ENCODE measurements at regions not wholly inside any gene's neighbourhood (a gene's known extent, or its start where the extent isn't known, plus 50 kb on each side); places are given as distances from the start of the nearest gene placed in this dataset.

- Mint-ChIP-seq H3K4me1 (ENCODE audit: low read depth in 2 of 2) (no peaks in the 10 kb centered on the region), H3K4me3 (no peak overlapping the region), H3K27ac (no peak overlapping the region), H3K9me3 (peaks cover 2 to 5% of the 10 kb centered on the region in 2 donors), H3K36me3 (ENCODE audit: insufficient read depth) (no peaks in the 10 kb centered on the region), H3K27me3 (peaks cover 0 to 4% of the 10 kb centered on the region in 2 donors)
- ATAC-seq (replicated peaks) (no peak), DNase-seq (no peak)
Observed at GRCh38 chr2:16261071-16261470, 320.7 kb downstream of the MYCN start.

DNA sequence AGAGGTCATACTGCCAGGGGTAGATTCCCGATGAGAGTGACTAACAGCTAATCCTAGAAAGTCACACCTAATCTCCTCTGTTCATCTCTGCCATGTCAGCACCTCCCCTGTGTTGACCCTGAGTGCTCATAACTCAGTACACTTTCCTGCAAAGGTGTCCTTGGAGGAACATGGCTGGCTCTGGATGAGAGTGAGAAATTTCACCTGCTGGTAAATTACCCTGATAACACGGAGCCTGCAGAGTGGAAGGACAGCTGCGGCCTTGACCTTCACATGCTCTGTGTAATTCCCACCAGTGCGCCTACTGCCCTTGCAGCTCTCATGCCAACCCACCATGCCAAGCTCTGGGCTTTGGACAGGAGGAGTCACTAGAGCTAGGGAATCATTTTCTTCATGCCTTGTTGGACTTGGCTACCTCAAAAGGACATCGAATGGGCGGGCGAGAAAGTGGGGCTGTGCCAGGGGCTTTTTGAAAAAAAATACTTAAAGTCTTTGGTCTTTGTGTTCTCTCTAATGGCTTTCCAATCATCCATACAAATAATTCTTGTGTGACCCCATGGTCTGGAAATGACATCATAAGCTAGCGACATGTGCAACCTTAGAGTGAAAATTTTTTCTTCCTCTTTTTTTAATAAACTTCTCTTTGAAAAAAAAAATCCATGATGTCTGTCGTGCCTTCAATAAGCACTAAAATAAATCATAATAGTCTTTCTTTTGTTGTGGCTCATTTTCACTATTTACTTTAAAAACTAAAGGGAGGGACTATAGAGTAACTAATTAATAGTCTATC is 319.9 kb downstream of the MYCN start:
- Mint-ChIP-seq H3K27me3 (peaks cover 0 to 4% of the 10 kb centered on the region in 2 donors), H3K27ac (no peak overlapping the region), H3K36me3 (ENCODE audit: insufficient read depth) (no peaks in the 10 kb centered on the region), H3K9me3 (peaks cover 2 to 5% of the 10 kb centered on the region in 2 donors), H3K4me1 (ENCODE audit: low read depth in 2 of 2) (no peaks in the 10 kb centered on the region), H3K4me3 (no peak overlapping the region)
- ATAC-seq (replicated peaks): no peak
- no peak for DNase-seq

DNA sequence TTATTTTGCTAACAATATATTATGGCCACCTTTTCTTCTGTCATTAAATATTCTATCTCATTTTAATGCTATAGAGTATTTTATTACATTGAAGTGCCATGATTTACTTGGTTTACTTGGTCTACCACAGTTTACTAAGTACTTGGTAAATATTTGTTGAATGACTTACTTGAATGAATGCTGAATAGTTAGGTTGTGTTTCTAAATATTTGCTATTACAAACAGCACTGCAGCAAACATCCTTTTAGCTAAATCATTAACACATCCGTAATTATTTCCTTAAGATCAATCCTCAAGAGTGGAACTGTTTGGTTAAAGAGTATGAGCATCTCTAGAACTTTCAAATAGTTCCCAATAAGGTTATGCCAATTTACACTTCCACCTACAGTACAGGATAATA is 318.7 kb downstream of the MYCN start:
- Mint-ChIP-seq H3K27ac (no peak overlapping the region), H3K4me3 (no peak overlapping the region), H3K4me1 (ENCODE audit: low read depth in 2 of 2) (no peaks in the 10 kb centered on the region), H3K9me3 (peaks cover 2 to 5% of the 10 kb centered on the region in 2 donors), H3K27me3 (peaks cover 0 to 4% of the 10 kb centered on the region in 2 donors), H3K36me3 (ENCODE audit: insufficient read depth) (no peaks in the 10 kb centered on the region)
- ATAC-seq (replicated peaks) (no peak), DNase-seq (no peak)

GRCh38 chr2:16258350-16258749 is 318.0 kb downstream of the MYCN start:
- Mint-ChIP-seq H3K36me3 (ENCODE audit: insufficient read depth) (no peaks in the 10 kb centered on the region), H3K9me3 (peaks cover 2 to 5% of the 10 kb centered on the region in 2 donors), H3K27ac (no peak overlapping the region), H3K4me1 (ENCODE audit: low read depth in 2 of 2) (no peaks in the 10 kb centered on the region), H3K4me3 (no peak overlapping the region), H3K27me3 (peaks cover 0 to 4% of the 10 kb centered on the region in 2 donors)
- DNase-seq (no peak), ATAC-seq (replicated peaks) (no peak)

DNA sequence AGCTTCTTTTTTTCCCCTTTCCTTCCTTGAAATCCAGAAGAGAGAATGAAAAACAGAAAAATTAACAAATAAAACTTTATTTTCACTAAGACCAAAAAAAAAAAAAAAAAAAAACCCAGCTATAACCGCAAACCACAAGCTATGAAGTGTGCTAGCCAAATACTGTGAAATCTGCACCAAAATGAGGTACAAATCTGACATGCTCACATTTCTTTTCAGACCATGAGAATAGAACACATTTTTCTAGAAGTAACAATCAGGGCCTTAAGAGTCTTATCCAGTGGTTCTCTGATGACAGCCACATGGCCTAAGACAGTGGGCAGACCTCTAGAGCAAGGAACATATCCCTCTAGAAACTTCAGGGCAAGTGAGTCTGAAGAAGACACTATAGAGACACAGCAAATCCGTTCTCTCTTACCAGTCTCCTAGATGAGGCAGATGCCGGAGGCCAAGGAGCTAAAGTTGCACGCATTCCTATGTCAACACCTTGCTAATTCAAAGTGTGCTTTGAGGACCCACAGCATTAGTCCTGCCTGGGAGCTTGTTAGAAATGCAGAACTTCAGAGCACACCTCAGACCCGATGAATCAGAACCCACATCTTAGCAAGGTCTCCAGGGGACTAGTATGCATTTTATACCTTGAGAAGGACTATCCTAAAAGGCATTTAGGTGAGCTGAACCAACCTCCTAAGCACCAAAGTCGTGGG is 317.1 kb downstream of the MYCN start:
- no peaks in the 10 kb centered on the region for H3K36me3 Mint-ChIP-seq (ENCODE audit: insufficient read depth)
- no peak overlapping the region for H3K27ac Mint-ChIP-seq
- H3K4me1 Mint-ChIP-seq (ENCODE audit: low read depth in 2 of 2): no peaks in the 10 kb centered on the region
- H3K4me3 Mint-ChIP-seq: no peak overlapping the region
- H3K27me3 Mint-ChIP-seq: peaks cover 0 to 4% of the 10 kb centered on the region in 2 donors
- peaks cover 2 to 5% of the 10 kb centered on the region in 2 donors for H3K9me3 Mint-ChIP-seq
- ATAC-seq (replicated peaks): no peak
- no peak for DNase-seq

DNA sequence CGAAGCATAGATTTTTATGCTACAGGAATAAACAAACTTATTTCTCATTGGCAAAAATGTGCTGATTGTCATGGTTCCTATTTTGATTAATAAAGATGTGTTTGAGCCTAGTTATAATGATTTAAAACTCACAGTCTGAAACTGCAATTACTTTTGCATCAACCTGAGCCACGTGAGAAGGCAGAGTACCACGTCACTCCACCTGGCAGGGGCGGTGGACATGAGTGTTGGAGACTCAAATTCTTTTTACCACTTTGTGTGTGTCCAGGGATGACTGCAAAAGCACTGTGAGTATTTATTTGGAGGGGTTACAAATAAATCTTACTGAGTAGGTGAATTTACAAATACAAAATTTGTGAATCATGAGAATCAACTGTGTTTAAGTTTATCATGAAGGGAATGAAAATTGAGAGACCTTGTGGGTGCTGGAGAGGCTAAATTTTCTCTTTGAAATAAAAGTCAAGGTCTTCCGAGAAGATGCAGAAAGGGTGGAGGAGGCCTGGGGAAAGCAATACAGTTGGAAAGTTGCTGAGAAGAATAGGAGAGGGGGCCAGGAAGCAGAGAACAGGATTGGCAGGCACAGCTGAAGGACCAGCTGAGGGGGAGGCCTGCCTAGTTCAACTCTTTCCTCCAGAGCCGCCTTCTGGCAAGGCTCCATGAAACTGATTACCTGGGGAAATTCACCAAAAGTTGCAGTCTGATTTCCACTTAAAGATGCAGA is 316.4 kb downstream of the MYCN start:
- Mint-ChIP-seq H3K4me3 (no peak overlapping the region), H3K36me3 (ENCODE audit: insufficient read depth) (no peaks in the 10 kb centered on the region), H3K4me1 (ENCODE audit: low read depth in 2 of 2) (no peaks in the 10 kb centered on the region), H3K27me3 (peaks cover 0 to 4% of the 10 kb centered on the region in 2 donors), H3K27ac (no peak overlapping the region), H3K9me3 (peaks cover 2 to 5% of the 10 kb centered on the region in 2 donors)
- ATAC-seq (replicated peaks): no peak
- DNase-seq: no peak

- peaks cover 2 to 5% of the 10 kb centered on the region in 2 donors for H3K9me3 Mint-ChIP-seq
- H3K4me3 Mint-ChIP-seq: no peak overlapping the region
- no peaks in the 10 kb centered on the region for H3K4me1 Mint-ChIP-seq (ENCODE audit: low read depth in 2 of 2)
- ATAC-seq (replicated peaks): no peak
- DNase-seq: no peak
- H3K27ac Mint-ChIP-seq: no peak overlapping the region
- H3K36me3 Mint-ChIP-seq (ENCODE audit: insufficient read depth): no peaks in the 10 kb centered on the region
- peaks cover 0 to 4% of the 10 kb centered on the region in 2 donors for H3K27me3 Mint-ChIP-seq
Observed at GRCh38 chr2:16255120-16255519, 314.8 kb downstream of the MYCN start.

- Mint-ChIP-seq H3K27me3 (peaks cover 0 to 4% of the 10 kb centered on the region in 2 donors), H3K36me3 (ENCODE audit: insufficient read depth) (no peaks in the 10 kb centered on the region), H3K4me1 (ENCODE audit: low read depth in 2 of 2) (no peaks in the 10 kb centered on the region), H3K4me3 (no peak overlapping the region), H3K27ac (no peak overlapping the region), H3K9me3 (peaks cover 2 to 5% of the 10 kb centered on the region in 2 donors)
- no peak for DNase-seq
- ATAC-seq (replicated peaks): no peak
Observed at GRCh38 chr2:16254356-16254965, 314.1 kb downstream of the MYCN start.

- Mint-ChIP-seq H3K4me3 (no peak overlapping the region), H3K4me1 (ENCODE audit: low read depth in 2 of 2) (no peaks in the 10 kb centered on the region)
Observed at GRCh38 chr2:16253291-16253690, 312.9 kb downstream of the MYCN start.

DNA sequence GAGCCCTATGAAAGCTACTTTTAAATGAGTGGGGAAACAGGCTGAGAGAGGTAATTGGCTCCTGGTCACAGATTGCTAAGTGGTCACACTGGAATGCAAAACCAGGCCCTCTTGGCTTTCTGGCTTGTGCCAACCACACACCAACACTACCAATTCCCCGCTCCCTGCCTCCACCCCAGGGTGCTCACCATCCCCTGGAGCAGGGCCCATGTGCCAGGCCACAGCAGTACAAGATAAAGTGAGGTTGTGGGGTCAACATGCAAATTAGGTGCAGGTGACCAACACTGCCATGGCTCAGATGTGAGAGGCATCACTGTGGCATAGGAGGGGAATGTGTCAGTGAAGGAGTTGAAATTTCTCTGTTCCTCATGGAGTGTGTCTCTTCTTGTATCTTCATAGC is 312.5 kb downstream of the MYCN start:
- no peak overlapping the region for H3K27ac Mint-ChIP-seq
- H3K36me3 Mint-ChIP-seq (ENCODE audit: insufficient read depth): no peaks in the 10 kb centered on the region
- no peak for ATAC-seq (replicated peaks)
- no peaks in the 10 kb centered on the region for H3K4me1 Mint-ChIP-seq (ENCODE audit: low read depth in 2 of 2)
- DNase-seq: no peak
- H3K4me3 Mint-ChIP-seq: no peak overlapping the region
- H3K9me3 Mint-ChIP-seq: peaks cover 2 to 5% of the 10 kb centered on the region in 2 donors
- peaks cover 0 to 4% of the 10 kb centered on the region in 2 donors for H3K27me3 Mint-ChIP-seq

More at GRCh38 chr2:16253291-16253690, 312.9 kb downstream of the MYCN start:
- peaks cover 0 to 4% of the 10 kb centered on the region in 2 donors for H3K27me3 Mint-ChIP-seq
- ATAC-seq (replicated peaks) (no peak), DNase-seq (no peak)
- no peaks in the 10 kb centered on the region for H3K36me3 Mint-ChIP-seq (ENCODE audit: insufficient read depth)
- peaks cover 2 to 5% of the 10 kb centered on the region in 2 donors for H3K9me3 Mint-ChIP-seq
- H3K27ac Mint-ChIP-seq: no peak overlapping the region

DNA sequence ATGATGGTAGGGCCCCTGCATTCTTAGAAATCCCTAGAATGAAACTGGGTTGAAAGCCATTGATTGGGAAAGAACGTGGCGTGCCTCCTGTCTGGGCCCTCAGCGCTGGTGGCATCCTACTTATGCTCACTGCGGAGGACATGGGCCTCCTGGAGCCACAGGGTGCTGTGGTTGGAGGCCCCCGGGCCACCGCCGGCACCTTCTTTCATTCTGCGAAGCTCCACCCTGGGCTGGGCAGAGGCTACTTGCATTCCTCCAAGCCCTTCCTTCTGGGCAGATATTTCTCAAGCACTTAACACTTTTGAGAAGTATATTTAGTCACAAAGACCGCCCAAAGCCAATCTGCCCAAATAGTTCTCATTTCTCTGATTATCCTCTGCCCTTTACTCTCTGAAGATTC is 311.9 kb downstream of the MYCN start:
- Mint-ChIP-seq H3K4me1 (ENCODE audit: low read depth in 2 of 2) (no peaks in the 10 kb centered on the region), H3K36me3 (ENCODE audit: insufficient read depth) (no peaks in the 10 kb centered on the region), H3K9me3 (peaks cover 2 to 5% of the 10 kb centered on the region in 2 donors), H3K27ac (no peak overlapping the region), H3K4me3 (no peak overlapping the region), H3K27me3 (peaks cover 0 to 4% of the 10 kb centered on the region in 2 donors)
- DNase-seq (no peak), ATAC-seq (replicated peaks) (no peak)

GRCh38 chr2:16251511-16252225 is 311.3 kb downstream of the MYCN start:
- no peak overlapping the region for H3K4me3 Mint-ChIP-seq
- ATAC-seq (replicated peaks) (no peak), DNase-seq (no peak)
- H3K9me3 Mint-ChIP-seq: peaks cover 2 to 5% of the 10 kb centered on the region in 2 donors
- peaks cover 0 to 4% of the 10 kb centered on the region in 2 donors for H3K27me3 Mint-ChIP-seq
- no peak overlapping the region for H3K27ac Mint-ChIP-seq
- no peaks in the 10 kb centered on the region for H3K36me3 Mint-ChIP-seq (ENCODE audit: insufficient read depth)
- H3K4me1 Mint-ChIP-seq (ENCODE audit: low read depth in 2 of 2): no peaks in the 10 kb centered on the region

GRCh38 chr2:16250886-16251285 is 310.5 kb downstream of the MYCN start:
- Mint-ChIP-seq H3K4me3 (no peak overlapping the region), H3K27me3 (no peaks in the 10 kb centered on the region), H3K27ac (no peak overlapping the region), H3K4me1 (ENCODE audit: low read depth in 2 of 2) (no peaks in the 10 kb centered on the region), H3K9me3 (no peaks in the 10 kb centered on the region), H3K36me3 (ENCODE audit: insufficient read depth) (no peaks in the 10 kb centered on the region)
- ATAC-seq (replicated peaks): no peak
- no peak for DNase-seq

All from effector memory CD8-positive, alpha-beta T cell (primary cell).